ENCODE measurements at regions not wholly inside any gene's neighbourhood (a gene's known extent, or its start where the extent isn't known, plus 50 kb on each side); places are given as distances from the start of the nearest gene placed in this dataset.

DNA sequence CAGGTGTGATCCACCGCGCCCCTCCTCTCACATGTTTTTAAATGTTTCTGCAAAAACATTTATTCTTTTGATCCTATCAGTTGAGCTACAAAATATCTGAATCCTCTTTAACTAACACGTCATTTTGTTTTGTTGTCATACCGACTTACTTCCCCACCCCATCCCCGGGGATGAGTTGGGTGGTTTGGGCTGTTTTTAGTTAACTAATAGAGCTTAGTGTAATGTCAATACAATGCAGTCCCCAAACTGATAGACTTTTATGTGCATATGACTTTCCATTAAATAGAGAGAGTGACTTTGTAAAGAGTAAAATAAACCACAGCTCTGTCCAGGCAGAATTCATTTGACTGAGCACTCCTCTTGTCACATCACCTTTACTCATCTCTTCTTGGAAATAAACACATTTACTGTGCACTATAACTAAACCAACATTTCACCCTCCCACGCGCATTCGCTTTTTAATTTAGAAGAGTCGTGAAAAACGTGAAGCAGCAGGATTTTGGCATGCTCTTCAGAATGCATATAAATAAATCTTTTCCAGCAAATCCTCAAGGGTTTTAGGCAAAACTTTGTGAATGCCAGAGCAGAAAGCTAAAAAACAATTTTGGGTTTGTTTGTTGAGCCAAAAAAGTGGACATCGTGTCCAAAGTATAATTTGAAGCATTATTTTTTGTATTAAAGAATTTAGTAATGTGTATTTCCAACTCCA is 187.4 kb upstream of the MGMT start:
- H3K4me3 ChIP-seq (ENCODE audit: low read depth, low read length), result no peak overlapping the region
- DNase-seq (ENCODE audit: low read depth), result no peak
- TF ChIP-seq, protein P1, sequence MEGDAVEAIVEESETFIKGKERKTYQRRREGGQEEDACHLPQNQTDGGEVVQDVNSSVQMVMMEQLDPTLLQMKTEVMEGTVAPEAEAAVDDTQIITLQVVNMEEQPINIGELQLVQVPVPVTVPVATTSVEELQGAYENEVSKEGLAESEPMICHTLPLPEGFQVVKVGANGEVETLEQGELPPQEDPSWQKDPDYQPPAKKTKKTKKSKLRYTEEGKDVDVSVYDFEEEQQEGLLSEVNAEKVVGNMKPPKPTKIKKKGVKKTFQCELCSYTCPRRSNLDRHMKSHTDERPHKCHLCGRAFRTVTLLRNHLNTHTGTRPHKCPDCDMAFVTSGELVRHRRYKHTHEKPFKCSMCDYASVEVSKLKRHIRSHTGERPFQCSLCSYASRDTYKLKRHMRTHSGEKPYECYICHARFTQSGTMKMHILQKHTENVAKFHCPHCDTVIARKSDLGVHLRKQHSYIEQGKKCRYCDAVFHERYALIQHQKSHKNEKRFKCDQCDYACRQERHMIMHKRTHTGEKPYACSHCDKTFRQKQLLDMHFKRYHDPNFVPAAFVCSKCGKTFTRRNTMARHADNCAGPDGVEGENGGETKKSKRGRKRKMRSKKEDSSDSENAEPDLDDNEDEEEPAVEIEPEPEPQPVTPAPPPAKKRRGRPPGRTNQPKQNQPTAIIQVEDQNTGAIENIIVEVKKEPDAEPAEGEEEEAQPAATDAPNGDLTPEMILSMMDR (IDR thresholded peaks at IDR 0.05; ENCODE audit: insufficient read depth, low read length), result no peak

DNA sequence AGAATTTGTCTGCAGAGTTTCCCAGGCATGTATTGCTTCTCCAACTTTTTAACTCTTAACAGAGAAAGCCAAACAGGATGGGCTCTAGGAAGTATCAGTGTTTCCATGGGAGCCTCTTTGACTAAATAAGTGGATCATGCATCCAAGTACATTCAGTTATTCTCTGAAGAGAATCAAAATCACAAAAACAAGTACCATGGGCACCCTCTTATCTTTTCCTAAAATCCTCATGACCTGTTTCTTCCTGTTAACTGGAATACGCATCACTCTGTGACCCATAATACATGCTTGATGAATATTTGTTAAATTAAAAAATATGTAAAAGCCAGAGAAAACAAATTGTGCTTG is 186.9 kb upstream of the MGMT start:
- TF ChIP-seq, protein P1 (IDR thresholded peaks at IDR 0.05; ENCODE audit: insufficient read depth, low read length), result no peak
- no peak for DNase-seq (ENCODE audit: low read depth)
- no peak overlapping the region for H3K4me3 ChIP-seq (ENCODE audit: low read depth, low read length)

DNA sequence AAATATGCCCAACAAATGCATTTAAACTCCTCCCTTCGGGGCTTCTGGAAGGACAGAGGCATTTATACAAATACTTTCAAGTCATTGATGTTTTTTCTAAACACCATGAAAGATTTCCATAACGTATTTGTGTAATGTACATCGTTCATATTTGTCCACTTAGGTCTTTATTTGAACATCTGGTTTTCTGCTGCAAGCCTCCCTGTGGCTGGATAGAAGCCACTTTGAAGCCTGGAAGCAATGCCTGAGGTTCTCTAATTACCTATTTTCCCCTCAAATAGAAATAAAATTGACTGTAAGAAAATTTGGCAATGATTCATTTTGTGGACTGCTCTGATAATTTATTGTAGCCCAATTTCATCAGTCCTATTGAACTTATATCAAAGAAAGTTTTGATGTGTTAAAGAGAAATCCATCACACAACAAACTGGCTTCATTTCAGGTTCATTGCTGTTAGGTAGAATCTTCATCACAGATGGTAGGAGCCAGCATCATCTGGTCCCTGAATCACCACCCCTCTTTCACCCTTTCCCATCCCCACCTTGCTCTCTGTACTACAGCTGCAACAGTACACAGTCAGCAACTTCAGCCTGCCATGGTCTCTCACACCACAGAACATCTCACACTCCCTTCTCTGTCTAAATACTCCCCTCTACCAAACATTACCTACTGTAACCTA is 186.0 kb upstream of the MGMT start:
- no peak for DNase-seq (ENCODE audit: low read depth)
- H3K4me3 ChIP-seq (ENCODE audit: low read depth, low read length), result no peak overlapping the region
- TF ChIP-seq, protein P1 (IDR thresholded peaks at IDR 0.05; ENCODE audit: insufficient read depth, low read length), result no peak

DNA sequence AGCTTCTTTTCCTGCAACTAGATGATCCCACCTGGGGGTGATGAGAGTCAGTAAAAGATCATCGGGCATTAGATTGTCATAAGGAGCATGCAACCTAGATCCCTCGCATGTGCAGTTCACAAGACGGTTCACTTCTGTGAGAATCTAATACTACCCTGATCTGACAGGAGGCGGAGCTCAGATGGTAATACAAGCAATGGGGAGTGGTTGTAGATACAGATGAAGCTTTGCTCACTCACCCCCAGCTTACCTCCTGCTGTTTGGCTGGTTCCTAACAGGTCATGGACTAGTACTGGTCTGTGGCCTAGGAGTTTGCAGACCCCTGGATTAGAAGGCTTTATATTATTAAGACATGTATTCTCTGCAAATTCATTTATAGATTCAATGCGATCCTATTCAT is 181.6 kb upstream of the MGMT start:
- no peak overlapping the region for H3K4me3 ChIP-seq (ENCODE audit: low read depth, low read length)
- DNase-seq (ENCODE audit: low read depth), result no peak
- TF ChIP-seq, protein P1 (IDR thresholded peaks at IDR 0.05; ENCODE audit: insufficient read depth, low read length), result no peak

DNA sequence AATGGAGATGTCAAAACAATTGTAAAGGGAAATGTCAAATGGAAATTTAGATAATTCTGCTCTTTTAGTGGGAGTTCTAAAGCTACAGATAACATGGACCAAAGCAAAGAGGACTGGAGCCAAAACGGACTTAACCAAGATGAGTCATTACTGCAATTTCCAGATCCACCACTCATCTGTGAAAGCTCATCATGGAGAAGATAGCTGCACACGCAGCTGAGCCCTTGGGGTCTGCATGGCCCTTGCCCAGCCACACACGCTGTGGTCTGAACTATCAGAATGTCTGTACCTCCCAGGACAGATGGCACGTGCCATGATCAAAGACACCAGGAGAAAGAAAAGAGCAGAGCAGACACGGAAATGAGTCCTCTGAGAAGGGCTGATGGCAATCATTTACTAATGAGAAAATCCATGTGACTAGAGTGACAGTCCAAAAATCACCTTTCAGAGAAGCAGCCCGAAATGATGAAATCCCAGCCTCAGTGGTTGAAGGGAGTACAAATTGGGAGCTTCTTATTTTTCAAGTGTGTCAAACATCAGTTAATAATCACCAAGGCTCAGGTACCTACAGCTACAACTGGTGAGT is 177.9 kb upstream of the MGMT start:
- TF ChIP-seq, protein P1 (IDR thresholded peaks at IDR 0.05; ENCODE audit: insufficient read depth, low read length), result no peak
- DNase-seq (ENCODE audit: low read depth), result peak; percentile 2
- H3K4me3 ChIP-seq (ENCODE audit: low read depth, low read length), result no peak overlapping the region

DNA sequence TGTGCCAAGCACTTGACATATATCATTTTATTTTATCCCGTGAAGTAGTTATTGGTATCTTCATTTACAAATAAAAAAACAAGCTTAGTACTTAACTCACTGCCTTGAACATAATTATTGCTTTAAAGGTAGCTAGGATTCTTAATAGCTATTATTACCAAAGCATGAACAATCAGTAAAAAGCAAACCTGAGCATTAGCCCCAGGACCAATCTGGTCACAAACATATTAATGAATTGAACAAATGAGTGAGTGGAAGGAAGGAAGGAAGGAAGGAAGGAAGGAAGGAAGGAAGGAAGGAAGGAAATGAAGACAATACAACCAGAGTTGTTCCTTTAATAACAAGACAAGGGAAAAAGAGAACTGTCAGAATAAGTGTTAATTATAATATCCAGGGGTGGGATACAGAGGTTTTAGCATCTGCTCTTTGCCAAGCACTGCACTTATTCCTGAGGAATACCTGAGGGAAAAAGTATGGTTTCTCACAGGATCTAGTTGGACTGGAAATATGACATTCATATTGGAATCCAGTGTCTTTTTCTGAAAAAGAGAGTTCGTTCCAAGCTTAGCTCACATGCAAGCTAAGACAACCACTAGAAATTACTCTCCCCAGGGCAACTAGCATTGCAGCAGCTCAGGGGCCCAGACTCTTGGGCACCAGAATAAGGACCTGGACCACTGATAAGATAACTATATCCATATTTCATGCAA is 172.9 kb upstream of the MGMT start:
- TF ChIP-seq, protein P1 (IDR thresholded peaks at IDR 0.05; ENCODE audit: insufficient read depth, low read length), result no peak
- no peak overlapping the region for H3K4me3 ChIP-seq (ENCODE audit: low read depth, low read length)
- no peak for DNase-seq (ENCODE audit: low read depth)

Data from fibroblast of the aortic adventitia (primary cell).